ENCODE measurements at regions not wholly inside any gene's neighbourhood (a gene's known extent, or its start where the extent isn't known, plus 50 kb on each side); places are given as distances from the start of the nearest gene placed in this dataset.

GRCh38 chr18:75612456-75612855 lies 185.0 kb upstream of the SMIM21 start:
- WGBS: 39% methylated on average over 5 of the region's 5 CpGs
- intact Hi-C loops (cut with DNase I): no loop called here

GRCh38 chr18:75607701-75608100 lies 180.2 kb upstream of the SMIM21 start:
- Histone ChIP-seq H3K9me3 (no peaks in the 10 kb centered on the region), H3K27ac (replicated peaks in 1 of 4) (no peak overlapping the region), H3K27me3 (no peaks in the 10 kb centered on the region), H3K4me1 (no peaks in the 10 kb centered on the region), H3K36me3 (no peaks in the 10 kb centered on the region), H3K4me3 (no peak overlapping the region)
- intact Hi-C loops (cut with DNase I): no loop called here
- 51% methylated on average over 2 of the region's 2 CpGs for WGBS
- no peak for TF ChIP-seq POLR2A (IDR thresholded peaks at IDR 0.05; ENCODE audit: low read depth)
- no peak for TF ChIP-seq EP300 (IDR thresholded peaks at IDR 0.05)
- no peak for TF ChIP-seq POLR2AphosphoS5 (IDR thresholded peaks at IDR 0.05)
- no peak for DNase-seq (ENCODE audit: extremely low spot score)

More at GRCh38 chr18:75612456-75612855, 185.0 kb upstream of the SMIM21 start:
- Histone ChIP-seq H3K27me3 (no peaks in the 10 kb centered on the region), H3K4me1 (no peaks in the 10 kb centered on the region), H3K36me3 (no peaks in the 10 kb centered on the region), H3K27ac (replicated peaks in 1 of 4) (no peak overlapping the region), H3K9me3 (no peaks in the 10 kb centered on the region), H3K4me3 (no peak overlapping the region)
- no peak for DNase-seq (ENCODE audit: extremely low spot score)
- no peak for TF ChIP-seq CTCF (IDR thresholded peaks at IDR 0.05)
- TF ChIP-seq POLR2AphosphoS5 (IDR thresholded peaks at IDR 0.05): no peak
- no peak for TF ChIP-seq EP300 (IDR thresholded peaks at IDR 0.05)
- TF ChIP-seq POLR2A (IDR thresholded peaks at IDR 0.05; ENCODE audit: low read depth): no peak

- Histone ChIP-seq H3K36me3 (no peaks in the 10 kb centered on the region), H3K9me3 (peaks cover 0 to 30% (median 24%) of the 10 kb centered on the region in 4 donors), H3K4me3 (no peak overlapping the region), H3K27me3 (no peaks in the 10 kb centered on the region), H3K27ac (replicated peaks in 1 of 4) (no peak overlapping the region), H3K4me1 (no peaks in the 10 kb centered on the region)
- WGBS: 92% methylated on average over 3 of the region's 3 CpGs
- no peak for DNase-seq (ENCODE audit: extremely low spot score)
- TF ChIP-seq CTCF (IDR thresholded peaks at IDR 0.05) (no peak), POLR2A (IDR thresholded peaks at IDR 0.05; ENCODE audit: low read depth) (no peak), EP300 (IDR thresholded peaks at IDR 0.05) (no peak), POLR2AphosphoS5 (IDR thresholded peaks at IDR 0.05) (no peak)
- intact Hi-C loops (cut with DNase I): no loop called here
Observed at GRCh38 chr18:75592527-75592926, 165.0 kb upstream of the SMIM21 start.

GRCh38 chr18:75588412-75588811 lies 160.9 kb upstream of the SMIM21 start:
- intact Hi-C loops (cut with DNase I): no loop called here
- no peaks in the 10 kb centered on the region for H3K4me1 ChIP-seq
- WGBS: 93% methylated on average over 16 of the region's 16 CpGs

GRCh38 chr18:75587131-75587530 lies 159.6 kb upstream of the SMIM21 start:
- intact Hi-C loops (cut with DNase I): no loop called here
- Histone ChIP-seq H3K27ac (replicated peaks in 1 of 4) (no peak overlapping the region), H3K9me3 (peaks cover 0 to 10% (median 6%) of the 10 kb centered on the region in 4 donors), H3K4me3 (no peak overlapping the region), H3K4me1 (no peaks in the 10 kb centered on the region), H3K36me3 (no peaks in the 10 kb centered on the region), H3K27me3 (no peaks in the 10 kb centered on the region)
- TF ChIP-seq EP300 (IDR thresholded peaks at IDR 0.05) (no peak), POLR2AphosphoS5 (IDR thresholded peaks at IDR 0.05) (no peak), CTCF (IDR thresholded peaks at IDR 0.05) (no peak), POLR2A (IDR thresholded peaks at IDR 0.05; ENCODE audit: low read depth) (no peak)
- WGBS: 75% methylated on average over 6 of the region's 6 CpGs
- DNase-seq (ENCODE audit: extremely low spot score): no peak

More at GRCh38 chr18:75588412-75588811, 160.9 kb upstream of the SMIM21 start:
- Histone ChIP-seq H3K4me3 (no peak overlapping the region), H3K36me3 (no peaks in the 10 kb centered on the region), H3K27ac (replicated peaks in 1 of 4) (no peak overlapping the region), H3K27me3 (no peaks in the 10 kb centered on the region), H3K9me3 (peaks cover 0 to 22% (median 16%) of the 10 kb centered on the region in 4 donors)
- DNase-seq (ENCODE audit: extremely low spot score): no peak
- TF ChIP-seq POLR2A (IDR thresholded peaks at IDR 0.05; ENCODE audit: low read depth): no peak
- TF ChIP-seq EP300 (IDR thresholded peaks at IDR 0.05): no peak
- TF ChIP-seq POLR2AphosphoS5 (IDR thresholded peaks at IDR 0.05): no peak
- TF ChIP-seq CTCF (IDR thresholded peaks at IDR 0.05): no peak
